GM19240 (cell line): ENCODE measurements at regions not wholly inside any gene's neighbourhood (a gene's known extent, or its start where the extent isn't known, plus 50 kb on each side); places are given as distances from the start of the nearest gene placed in this dataset.

Source experiments
- DNase-seq: peaks from one replicate; pipeline ENCODE4 v3.0.0; 2011; ENCODE audit warnings: low spot score; ENCODE audit not compliant: insufficient read length

DNA sequence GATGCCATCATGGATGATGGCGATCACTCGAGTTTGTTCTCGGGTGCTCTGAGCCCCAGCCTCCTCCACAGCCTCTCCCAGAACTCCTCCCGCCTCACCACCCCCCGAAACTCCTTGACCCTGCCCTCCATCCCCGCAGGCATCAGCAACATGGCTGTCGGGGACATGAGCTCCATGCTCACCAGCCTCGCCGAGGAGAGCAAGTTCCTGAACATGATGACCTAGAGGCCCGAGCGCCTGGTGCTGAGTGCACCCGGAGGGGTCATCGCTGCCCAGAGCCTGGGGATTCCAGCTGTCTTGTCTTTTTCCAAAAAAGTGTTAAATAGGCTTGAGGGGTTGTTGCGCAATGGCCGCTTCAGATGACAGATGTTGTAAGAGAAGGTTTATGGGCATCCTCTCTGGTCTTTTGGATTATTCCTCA lies 254.8 kb downstream of the GLI2 start:
- DNase-seq: no peak

DNA sequence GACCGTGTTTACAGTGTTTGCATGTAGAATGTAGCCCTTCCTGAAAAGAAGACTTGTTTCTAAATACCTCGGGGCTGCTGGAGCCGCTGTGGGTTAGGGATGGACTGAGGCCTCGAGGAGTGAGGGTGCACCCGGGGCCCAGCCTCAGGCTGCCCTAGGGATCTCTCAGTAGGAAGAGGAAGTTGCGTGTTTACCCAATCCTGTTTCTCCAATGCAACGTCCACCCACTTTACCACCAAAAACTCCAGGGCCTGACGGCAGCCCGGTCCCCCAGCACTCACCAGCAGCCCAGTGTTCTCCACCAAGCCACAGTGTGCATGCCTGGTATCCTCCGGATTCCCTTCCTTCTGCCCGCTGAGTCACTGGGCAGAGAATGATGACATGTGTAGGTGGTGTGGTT lies 255.8 kb downstream of the GLI2 start:
- DNase-seq: no peak

DNA sequence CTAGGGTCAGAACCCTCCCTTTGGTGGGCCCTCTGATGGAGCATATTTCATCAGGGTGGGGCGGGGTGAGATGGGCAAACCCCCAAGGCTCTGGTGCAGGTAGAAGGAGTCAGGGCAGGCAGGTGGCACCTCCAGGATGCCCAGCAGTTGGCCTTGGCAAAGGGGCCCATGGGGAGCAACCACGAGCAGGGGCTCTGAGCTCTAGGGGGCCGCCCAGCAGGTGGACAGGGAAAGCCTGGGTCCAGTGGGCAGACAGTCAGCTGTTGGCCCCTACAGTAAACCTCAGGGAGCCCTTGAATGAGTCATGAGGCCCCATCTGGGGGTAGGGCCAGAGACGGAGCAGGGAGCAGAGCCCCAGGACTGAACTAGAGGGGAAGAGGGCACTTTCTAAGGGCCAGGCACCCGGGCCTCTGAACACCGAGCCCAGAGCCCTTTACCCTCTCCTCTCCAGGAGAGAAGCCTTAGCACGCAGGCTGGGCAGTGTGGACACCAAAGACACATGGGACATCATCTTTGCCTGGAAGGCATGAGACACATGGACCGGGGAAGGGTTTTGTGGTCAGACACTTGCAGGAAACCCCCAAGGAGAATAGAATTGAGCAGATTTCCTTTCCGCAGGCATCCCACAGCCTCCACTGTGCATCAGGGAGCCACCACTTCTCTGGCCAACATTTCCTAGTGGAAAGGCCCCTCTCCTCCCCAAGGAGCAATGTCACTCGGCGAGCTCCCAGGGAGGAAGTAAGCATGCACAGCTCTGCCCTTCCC lies 257.3 kb downstream of the GLI2 start:
- DNase-seq: no peak

DNA sequence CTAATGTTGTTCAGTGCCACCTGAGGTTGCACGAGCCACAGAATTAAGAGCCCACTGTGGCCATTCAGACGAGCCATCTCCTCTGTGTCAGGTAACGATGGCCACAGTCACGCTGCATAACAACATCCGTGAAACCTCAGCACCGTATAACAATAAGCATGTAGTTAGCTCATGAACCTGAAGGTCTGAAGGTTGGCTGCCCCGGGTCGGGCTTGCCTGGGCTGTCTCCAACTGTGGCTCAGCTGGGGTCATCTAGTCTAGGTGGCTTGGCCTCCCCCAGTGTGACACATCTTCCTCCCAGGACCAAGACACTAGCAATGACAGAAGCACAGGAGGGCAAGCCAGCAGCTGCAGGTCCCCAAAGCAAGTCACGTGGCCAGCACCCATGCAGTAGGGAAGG lies 258.0 kb downstream of the GLI2 start:
- no peak for DNase-seq

DNA sequence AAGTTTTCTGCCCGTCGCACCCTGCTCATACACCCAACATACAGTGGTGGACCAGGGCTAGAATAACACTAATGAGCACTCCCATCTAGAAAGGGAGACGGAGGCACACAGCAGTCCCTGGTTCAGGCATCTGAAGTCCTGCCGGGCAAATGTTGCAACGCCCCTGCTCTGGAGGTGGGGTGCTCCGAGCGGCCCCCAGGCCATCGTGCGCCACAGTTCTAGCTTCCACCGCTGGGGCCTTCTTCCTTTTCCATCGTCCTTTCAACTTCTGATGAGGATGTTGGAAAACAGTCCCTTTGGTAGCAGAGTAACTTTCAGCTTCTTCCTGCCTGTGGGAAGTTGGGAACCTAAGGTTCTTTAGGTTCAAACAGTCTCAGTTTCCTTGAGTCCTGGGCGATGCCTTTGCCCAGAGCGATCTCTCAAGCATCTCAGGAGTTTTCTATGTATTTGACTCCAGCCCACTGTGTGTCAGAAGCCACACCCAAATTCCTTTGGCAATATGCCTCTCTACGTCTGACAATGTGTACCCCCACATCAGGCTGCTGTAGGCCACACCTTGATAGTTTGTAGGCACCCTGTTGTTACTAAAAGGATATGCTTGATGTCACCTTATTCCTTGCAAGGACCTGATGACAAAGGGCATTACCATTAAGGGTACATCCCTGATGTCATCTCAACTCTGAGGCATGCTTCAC lies 258.8 kb downstream of the GLI2 start:
- no peak for DNase-seq

DNA sequence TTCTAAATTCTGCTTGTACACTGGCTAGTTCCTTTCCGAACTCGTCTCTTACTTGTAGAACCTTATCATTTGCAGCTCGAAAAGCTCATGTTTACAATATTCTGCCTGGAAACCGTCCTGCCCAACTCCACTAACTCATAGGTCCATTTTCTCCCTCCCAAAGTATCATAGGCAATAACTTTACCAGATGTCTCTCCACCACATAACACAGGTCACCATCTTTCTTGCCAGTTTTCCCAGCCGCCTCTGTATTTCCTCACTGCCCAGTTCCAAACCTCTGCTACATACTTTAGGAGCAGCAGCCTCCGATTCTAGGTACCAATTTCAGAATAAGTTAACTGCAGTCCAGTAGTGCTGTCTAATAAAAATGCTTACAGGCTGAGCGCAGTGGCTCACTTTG lies 259.5 kb downstream of the GLI2 start:
- no peak for DNase-seq

DNA sequence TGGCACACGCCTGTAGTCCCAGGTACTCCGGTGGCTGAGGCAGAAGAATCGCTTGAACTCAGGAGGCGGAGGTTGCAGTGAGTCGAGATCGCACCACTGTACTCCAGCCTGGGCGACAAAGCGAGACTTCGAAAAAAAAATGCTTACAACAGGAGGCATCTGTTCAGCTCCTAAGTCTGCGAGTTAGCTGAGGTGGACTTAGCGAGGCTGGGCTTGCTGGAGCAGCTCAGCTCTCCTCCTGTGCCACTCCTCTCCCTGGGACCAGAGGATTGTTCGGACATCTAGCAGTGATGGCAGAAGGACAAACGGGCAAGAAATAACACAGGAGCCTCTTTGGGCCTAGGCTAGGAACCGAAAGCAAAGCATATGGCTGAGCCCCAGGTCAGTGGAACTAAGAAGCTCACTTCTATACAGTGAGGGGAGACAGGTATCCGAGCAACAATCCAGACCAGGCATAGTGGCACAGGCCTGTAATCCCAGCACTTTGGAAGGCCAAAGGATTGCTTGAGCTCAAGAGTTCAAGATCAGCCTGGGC lies 260.1 kb downstream of the GLI2 start:
- DNase-seq: no peak

DNA sequence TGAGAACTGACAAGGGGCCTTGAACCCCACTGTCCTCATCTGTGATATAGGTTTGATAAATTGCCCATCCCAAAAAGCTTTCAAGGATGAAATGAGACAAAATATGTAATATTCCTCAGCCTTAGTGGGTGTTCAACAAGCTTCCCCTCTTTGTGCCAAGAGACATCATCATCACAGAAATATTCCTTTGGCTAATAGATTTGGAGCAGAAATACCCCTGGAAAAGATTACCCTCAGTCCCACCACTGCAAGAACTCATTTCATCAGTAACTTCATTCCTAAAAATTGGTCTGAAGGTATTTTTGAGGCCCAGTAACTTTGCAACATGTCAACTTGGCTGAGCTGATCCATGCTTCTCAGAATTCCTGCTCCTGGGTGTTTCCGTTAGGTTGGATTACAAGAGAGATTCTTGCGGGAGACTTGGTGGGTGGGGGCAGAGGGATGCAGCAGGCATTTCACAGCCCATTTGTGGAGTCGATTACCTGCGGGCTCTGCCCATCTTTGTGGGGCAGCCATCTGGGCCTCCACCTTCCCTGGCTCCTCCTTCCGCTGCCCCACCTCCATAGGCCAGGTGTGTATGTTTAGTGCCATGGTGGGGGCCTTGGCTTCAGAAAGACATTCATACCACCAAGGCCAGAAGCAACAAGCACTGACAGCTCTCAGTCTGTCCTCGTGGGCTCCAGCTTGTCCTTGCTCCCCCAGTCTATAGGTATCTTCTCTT lies 263.9 kb downstream of the GLI2 start:
- no peak for DNase-seq

DNA sequence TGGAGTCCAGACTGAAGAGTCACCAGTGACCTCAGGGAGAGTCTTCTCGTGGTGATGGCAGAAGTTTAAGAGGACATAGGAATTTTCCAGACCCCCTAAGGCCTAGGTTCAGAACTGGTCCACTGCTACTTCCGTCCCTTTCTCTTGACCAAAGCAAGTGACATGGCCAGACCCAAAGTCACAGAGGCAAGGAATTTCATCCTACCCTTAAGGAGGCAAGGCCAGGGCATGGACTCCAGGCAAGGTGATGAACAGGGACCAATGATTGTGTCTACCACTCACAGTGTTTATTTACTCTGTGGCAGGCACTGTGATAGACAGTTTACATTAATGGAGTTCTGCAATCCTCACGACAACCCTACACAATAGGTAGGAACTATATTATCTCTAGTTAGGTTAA lies 265.1 kb downstream of the GLI2 start:
- DNase-seq: no peak

DNA sequence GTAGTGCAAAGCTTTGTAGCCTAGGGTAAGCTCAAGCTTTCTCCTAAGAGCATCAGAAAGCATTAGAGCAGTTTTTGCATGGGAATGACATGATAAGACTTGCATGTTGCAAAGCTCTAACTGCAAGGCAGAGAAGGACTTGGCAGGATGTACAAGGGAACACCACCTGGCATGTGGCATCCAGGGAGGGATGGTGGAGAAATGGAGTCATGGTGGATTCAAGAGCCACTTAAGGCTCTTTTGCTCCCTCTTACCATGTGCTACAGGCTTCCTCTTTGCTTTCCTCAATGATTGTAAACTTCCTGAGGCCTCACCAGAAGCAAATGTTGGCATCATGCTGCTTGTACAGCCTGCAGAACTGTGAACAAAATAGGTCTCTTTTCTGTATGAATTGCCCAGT lies 266.0 kb downstream of the GLI2 start:
- DNase-seq: no peak

DNA sequence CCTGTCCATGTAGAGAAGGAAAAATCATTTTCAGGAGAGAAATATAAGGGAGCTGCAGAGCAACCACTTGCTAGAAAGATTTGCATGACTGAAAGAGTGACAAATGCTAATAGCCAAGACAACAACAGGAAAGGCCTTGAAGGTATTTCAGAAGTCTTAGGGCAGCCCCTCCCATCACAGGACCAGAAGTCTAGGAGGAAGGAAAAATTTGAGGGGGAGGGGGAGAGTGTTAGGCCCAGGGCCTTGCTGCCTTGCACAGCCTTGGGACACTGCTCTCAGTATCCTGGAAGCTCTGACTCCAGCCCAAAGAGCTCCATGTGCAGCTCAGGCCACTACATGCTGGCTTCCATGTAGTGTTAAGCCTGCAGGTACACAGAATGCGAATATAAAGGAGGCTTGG lies 266.9 kb downstream of the GLI2 start:
- DNase-seq: no peak

DNA sequence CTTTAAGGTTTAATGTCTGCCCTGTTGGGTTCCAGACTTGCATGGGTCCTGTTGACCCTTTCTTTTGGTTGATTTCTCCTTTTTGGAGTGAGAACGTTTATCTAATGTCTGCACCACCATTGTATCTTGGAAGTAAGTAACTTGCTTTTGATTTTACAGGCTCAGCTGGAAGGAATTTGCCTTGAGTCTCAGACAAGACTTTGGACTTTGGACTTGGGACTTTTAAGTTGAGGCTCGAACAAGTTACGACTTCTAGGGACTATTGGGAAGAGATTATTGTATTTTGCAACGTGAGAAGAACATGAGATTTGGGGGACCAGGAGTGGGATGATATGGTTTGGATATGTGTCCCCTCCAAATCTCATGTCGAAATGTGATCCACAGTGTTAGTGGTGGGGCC lies 267.7 kb downstream of the GLI2 start:
- DNase-seq: no peak

DNA sequence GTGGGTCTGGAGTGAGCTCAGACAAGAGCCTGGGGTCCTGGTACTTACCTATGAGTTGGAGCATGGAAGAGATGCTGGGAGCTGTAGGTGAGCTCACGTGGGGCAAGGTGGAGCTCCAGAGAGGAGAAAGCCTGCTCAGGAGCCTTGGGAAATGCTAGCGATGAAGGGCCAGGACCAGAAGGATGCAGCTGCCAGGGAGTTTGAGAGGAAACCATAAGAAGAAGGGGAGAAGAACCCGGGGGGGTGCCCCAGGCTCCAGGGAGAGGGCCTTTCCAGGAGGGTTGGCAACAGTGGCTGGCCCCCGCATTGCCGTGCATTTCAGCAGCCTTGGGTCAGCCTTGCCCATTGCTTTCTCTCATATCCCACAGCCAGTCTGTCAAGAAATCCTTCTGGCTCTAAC lies 268.7 kb downstream of the GLI2 start:
- DNase-seq: no peak

DNA sequence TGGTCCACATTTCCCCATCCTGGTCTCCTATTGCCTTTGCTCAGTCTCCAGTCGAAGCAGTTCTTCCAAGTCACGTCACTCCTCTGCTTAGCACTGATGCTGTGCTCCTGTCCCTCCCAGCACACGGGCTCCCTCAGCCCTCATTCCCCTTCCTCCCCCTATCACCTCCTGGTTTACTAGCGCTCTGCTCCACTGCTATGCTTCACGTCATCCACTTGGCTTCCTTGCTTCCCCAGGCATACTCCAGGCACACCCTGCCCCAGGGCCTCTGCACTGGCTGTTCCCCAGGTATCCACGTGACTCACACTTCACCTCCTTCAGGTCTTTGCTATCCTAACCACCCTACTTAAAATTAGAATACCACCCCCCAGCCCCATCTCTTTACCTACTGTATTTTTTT lies 269.3 kb downstream of the GLI2 start:
- DNase-seq: no peak

DNA sequence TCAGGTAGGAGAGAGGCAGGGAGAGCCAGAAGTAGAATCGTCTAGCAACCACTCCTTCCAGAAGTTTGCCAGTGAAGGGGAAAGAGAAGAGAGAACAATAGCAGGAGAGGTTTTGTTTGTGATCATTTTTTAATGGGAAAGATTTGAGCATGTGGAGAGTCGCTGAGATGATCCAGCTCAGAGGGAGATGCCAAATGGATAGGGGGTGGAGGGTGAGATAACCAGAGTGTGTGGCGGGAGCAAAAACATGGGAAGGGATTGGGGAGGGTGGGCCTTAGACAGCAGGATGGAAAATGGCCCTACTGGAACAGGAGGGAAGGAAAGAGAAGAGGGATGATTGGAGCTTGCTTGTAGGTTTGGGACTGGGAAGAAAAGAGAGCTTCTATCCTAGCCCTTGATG lies 269.8 kb downstream of the GLI2 start:
- no peak for DNase-seq

DNA sequence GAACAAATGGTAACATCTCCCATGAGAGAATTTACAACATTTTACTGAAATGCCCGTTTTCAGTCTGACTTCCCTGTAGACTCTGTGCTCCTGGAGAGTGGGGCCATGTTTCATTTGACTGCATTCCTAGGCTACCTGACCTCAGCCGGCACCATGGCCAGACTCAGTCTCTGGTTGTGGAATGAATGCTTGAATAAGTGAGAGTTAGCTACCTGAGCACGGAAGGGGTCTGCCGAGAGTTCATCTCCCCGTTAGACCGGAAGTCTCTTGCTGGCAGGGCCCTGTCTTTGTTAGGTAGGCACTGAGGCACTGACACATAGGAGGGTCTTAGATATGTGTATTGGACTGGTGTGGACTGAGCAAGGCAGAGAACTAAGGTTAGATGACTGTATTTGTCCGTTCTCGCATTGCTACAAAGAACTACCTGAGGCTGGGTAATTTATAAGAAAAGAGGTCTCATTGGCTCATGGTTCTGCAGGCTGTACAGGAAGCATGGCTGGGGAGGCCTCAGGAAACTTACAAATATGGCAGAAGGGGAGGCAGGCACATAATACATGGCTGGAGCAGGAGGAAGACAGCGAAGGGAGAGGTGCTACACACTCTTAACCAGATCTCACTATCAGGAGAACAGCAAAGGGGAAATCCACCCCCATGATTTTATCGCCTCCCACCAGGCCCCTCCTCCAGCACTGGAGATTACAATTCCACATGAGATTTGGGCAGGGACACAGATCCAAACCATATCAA lies 271.2 kb downstream of the GLI2 start:
- DNase-seq: no peak

DNA sequence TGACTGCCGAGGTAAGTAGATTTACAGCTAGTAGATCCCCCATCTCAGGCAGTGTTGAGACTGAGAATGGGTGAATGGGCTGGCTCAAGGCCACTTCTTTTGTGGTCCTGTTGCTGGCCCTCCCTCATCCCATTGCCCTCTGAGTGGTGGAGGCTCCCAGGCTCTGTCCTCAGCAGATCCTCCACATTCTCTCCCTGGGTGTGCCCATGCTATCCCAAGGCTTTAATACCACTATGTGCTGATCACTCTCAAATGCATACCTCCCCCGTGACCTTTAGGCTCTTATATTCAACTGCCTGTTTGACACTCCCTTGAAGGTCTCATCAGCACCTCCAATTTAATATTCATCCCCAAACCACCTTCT lies 271.8 kb downstream of the GLI2 start:
- no peak for DNase-seq

DNA sequence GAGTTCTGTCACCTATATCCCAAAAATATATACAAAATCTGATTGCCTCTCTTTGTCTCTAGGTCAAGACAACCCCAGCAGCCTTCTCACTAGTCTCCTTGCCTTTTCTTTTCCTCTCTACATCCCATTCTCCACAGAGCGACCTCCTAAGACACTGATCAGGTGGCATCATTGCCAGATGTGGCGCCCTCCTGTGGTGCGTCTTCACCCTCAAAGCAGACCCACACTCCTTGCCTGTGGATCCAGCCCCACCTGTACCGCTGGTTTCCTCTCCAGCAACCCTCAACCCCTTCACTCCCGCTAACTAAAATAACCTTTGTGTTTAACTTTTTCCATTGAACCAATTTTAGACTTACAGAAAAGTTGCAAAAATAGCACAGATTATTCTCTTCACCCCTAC lies 273.3 kb downstream of the GLI2 start:
- DNase-seq: no peak

DNA sequence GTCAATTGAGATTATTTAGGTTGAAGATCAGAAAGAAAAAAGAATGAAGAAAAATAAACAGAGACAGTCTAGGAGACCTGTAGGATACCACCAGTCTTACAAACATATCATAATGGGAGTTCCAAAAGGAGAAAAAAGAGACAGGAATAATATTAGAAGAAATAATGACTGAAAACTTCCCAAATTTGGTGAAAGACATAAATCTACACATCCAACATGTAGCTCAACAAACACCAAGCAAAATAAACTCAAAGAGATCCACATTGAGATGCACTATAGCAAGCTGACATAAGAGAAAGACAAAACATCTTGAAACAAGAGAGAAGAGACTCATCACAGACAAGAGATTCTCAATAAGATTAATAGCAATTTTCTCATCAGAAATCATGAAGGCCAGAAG lies 274.0 kb downstream of the TFCP2L1 start:
- DNase-seq: no peak

DNA sequence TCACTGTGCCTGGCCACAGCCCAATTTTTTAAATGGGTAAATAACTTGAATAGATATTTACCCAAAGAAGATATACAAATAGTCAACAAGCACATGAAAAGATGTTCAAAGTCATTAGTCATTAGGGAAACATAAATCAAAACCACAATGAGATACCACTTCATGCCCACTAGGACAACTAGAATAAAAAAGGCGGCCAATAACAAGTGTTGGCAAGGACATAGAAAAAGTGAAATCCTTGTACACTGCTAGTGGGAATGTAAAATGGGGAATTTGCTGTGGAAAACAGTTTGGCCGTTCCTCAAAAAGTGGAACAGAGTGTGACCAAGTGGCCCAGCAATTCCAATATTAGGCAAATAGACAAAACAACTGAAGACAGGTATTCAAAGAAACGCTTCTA lies 270.1 kb downstream of the TFCP2L1 start:
- no peak for DNase-seq

DNA sequence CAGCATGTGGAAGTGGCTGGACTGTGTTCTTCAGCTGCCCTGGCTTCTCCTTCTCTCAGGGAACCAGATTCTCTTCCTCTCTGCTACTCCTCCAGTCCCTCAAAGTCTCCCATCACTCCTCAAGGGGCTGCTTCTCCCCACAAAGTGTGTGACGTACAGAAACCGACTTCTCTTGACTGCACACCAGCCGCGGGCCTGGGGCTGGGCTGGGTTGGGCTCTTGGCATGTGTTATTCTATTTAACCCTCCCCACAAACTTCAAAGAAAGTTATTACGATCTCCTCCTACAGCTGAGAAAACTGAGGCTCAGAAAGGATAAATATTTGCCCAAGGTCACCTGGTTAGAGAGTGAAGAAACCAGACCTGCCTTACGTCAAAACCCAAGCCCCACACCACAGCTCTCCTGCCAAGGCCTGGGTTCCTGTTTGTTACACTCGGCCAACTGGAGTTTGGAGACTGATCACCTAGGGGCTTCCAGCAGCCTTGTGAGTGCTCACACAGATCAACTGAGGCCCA lies 269.0 kb downstream of the TFCP2L1 start:
- DNase-seq: no peak
